Endothelial cell of umbilical vein (primary cell): ENCODE measurements at regions not wholly inside any gene's neighbourhood (a gene's known extent, or its start where the extent isn't known, plus 50 kb on each side); places are given as distances from the start of the nearest gene placed in this dataset.

Experiments used
- FOS ChIP-seq: IDR thresholded peaks from 2 replicates; pipeline ENCODE4 v1.6.1; 2011; ENCODE audit warnings: mild to moderate bottlenecking, low read length, moderate library complexity, borderline replicate concordance; ENCODE audit not compliant: insufficient read depth
- GATA2 ChIP-seq: IDR thresholded peaks from 2 replicates; pipeline ENCODE4 v1.7.0; 2011; ENCODE audit warnings: low read depth, mild to moderate bottlenecking, moderate library complexity, mixed read lengths, low read length; ENCODE audit not compliant: insufficient read length, insufficient read depth
- JUN ChIP-seq: IDR thresholded peaks from 2 replicates; pipeline ENCODE4 v1.6.1; 2011; ENCODE audit warnings: borderline replicate concordance, low read depth; ENCODE audit not compliant: insufficient read length, insufficient read depth
- POLR2A ChIP-seq: IDR thresholded peaks from 2 replicates; pipeline ENCODE4 v1.6.1; 2012; ENCODE audit warnings: low read depth, mild to moderate bottlenecking, control low read depth, low read length
- POLR2AphosphoS5 ChIP-seq: IDR thresholded peaks from 2 replicates; pipeline ENCODE4 v1.6.1; 2012; ENCODE audit warnings: low read depth, mild to moderate bottlenecking, control low read depth, low read length, moderate library complexity; ENCODE audit not compliant: insufficient read depth
- TF ChIP-seq, protein P1 (sequence below): IDR thresholded peaks from 2 replicates; pipeline ENCODE4 v1.6.1; 2011; ENCODE audit not compliant: insufficient read depth, insufficient read length
- TF ChIP-seq, protein P2 (sequence below), 2 donors: IDR thresholded peaks; 1 replicate in 1 of 2; 2 replicates in 1 of 2; pipeline ENCODE4 v1.5.1; 2011; ENCODE audit warnings: low read length in 2 of 2, mild to moderate bottlenecking in 2 of 2, moderate library complexity in 2 of 2, control low read depth in 1 of 2, inconsistent platforms in 1 of 2, low read depth in 1 of 2; ENCODE audit not compliant: insufficient read depth in 1 of 2; ENCODE audit errors: extremely low read depth in 1 of 2

DNA sequence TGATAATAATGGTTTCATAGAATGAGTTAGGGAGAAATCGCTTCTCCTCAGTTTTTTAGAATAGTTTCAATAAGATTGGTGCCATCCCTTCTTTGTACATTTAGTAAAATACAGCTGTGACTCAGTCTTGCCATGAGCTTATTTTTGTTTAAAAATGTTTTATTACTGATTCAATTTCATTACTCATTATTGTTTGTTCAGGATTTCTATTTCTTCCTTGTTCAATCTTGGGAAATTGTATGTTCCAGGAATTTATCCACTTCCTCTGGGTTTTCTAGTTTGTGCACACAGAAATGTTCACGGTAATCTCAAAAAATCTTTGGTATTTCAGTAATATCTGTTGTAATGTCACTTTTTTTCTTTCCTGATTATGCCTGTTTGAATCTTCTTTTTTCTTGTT lies 371.5 kb upstream of the SETBP1 start:
- TF ChIP-seq, protein P1, sequence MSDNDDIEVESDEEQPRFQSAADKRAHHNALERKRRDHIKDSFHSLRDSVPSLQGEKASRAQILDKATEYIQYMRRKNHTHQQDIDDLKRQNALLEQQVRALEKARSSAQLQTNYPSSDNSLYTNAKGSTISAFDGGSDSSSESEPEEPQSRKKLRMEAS: no peak
- no peak for TF ChIP-seq POLR2AphosphoS5
- no peak for TF ChIP-seq GATA2
- no peak for TF ChIP-seq POLR2A
- peak; percentile 17 for TF ChIP-seq JUN
- TF ChIP-seq, protein P2, sequence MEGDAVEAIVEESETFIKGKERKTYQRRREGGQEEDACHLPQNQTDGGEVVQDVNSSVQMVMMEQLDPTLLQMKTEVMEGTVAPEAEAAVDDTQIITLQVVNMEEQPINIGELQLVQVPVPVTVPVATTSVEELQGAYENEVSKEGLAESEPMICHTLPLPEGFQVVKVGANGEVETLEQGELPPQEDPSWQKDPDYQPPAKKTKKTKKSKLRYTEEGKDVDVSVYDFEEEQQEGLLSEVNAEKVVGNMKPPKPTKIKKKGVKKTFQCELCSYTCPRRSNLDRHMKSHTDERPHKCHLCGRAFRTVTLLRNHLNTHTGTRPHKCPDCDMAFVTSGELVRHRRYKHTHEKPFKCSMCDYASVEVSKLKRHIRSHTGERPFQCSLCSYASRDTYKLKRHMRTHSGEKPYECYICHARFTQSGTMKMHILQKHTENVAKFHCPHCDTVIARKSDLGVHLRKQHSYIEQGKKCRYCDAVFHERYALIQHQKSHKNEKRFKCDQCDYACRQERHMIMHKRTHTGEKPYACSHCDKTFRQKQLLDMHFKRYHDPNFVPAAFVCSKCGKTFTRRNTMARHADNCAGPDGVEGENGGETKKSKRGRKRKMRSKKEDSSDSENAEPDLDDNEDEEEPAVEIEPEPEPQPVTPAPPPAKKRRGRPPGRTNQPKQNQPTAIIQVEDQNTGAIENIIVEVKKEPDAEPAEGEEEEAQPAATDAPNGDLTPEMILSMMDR (IDR thresholded peaks at IDR 0.05; ENCODE audit: extremely low read depth in 1 of 2, insufficient read depth in 1 of 2, low read depth in 1 of 2, low read length in 2 of 2): no peak
- no peak for TF ChIP-seq FOS
